ENCODE measurements at regions not wholly inside any gene's neighbourhood (a gene's known extent, or its start where the extent isn't known, plus 50 kb on each side); places are given as distances from the start of the nearest gene placed in this dataset.

DNA sequence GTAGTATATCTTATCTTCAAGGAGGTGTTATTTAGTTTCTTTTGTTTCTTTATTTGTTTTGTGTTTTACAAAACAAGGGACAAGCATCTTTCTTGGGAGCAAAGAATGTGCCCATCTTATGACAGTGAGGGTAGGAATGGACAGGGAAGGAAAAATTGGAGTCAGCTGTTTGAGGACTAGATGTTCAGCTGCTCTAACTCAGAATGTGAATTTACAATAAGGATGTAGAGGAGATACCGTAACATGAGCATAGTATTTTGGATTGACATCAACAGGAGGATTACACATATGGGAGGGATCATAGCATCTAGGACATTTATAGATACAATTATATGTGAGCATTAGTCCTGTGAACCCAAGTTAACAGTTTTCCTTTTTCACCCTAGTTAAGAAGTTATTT lies 89.0 kb upstream of the GK2 start:
- TF ChIP-seq, protein P1, sequence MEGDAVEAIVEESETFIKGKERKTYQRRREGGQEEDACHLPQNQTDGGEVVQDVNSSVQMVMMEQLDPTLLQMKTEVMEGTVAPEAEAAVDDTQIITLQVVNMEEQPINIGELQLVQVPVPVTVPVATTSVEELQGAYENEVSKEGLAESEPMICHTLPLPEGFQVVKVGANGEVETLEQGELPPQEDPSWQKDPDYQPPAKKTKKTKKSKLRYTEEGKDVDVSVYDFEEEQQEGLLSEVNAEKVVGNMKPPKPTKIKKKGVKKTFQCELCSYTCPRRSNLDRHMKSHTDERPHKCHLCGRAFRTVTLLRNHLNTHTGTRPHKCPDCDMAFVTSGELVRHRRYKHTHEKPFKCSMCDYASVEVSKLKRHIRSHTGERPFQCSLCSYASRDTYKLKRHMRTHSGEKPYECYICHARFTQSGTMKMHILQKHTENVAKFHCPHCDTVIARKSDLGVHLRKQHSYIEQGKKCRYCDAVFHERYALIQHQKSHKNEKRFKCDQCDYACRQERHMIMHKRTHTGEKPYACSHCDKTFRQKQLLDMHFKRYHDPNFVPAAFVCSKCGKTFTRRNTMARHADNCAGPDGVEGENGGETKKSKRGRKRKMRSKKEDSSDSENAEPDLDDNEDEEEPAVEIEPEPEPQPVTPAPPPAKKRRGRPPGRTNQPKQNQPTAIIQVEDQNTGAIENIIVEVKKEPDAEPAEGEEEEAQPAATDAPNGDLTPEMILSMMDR (IDR thresholded peaks at IDR 0.05; ENCODE audit: borderline replicate concordance, control extremely low read depth, extremely low read depth, insufficient read depth, missing control alignments): no peak
- DNase-seq (ENCODE audit: low spot score): no peak
- in situ Hi-C loops (cut with MboI; ENCODE audit: low sequenced_read_pairs, unreplicated experiment): no loop called here

DNA sequence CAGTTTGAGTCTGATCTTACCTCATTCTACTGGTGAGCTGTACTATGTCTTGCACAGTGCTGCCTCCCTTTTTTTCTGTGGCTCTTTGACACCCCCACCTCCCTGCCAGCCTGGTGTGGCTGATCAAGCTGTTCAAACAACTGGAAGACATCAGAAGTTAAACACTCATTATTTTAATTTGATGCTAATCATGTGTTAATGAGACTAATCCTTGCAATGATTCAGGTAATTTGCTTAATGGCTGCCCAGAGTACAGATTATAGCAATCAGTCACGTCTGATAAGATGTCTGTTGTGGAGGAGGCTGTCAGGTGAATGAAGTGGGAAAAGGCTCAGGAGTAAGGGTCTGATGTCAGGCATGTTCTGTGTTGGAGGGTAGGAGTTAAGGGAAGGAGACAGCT lies 87.4 kb upstream of the GK2 start:
- in situ Hi-C loops (cut with MboI; ENCODE audit: low sequenced_read_pairs, unreplicated experiment): no loop called here
- DNase-seq (ENCODE audit: low spot score): no peak
- TF ChIP-seq, protein P1 (IDR thresholded peaks at IDR 0.05; ENCODE audit: borderline replicate concordance, control extremely low read depth, extremely low read depth, insufficient read depth, missing control alignments): no peak

DNA sequence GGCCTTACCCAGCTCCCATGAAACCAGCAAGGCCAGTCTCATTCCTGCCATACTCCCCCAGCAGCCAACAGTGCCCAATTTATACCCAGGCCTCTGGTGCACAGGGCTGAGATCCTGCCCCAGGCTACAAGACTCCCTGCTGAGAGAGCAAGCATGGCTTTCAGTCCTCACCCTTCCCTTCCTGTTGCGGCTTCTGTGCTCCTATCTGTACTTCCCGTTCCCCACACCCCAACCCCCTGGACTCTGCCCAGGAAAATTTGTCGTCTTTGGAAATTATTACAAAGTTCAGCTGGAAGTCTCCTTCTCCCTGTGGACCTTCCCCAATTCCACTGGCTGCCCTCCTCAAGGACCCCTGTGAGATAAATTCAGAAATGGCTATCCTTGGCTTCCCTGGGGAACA lies 84.1 kb upstream of the GK2 start:
- DNase-seq (ENCODE audit: low spot score): no peak
- TF ChIP-seq, protein P1 (IDR thresholded peaks at IDR 0.05; ENCODE audit: borderline replicate concordance, control extremely low read depth, extremely low read depth, insufficient read depth, missing control alignments): no peak
- in situ Hi-C loops (cut with MboI; ENCODE audit: low sequenced_read_pairs, unreplicated experiment): no loop called here

DNA sequence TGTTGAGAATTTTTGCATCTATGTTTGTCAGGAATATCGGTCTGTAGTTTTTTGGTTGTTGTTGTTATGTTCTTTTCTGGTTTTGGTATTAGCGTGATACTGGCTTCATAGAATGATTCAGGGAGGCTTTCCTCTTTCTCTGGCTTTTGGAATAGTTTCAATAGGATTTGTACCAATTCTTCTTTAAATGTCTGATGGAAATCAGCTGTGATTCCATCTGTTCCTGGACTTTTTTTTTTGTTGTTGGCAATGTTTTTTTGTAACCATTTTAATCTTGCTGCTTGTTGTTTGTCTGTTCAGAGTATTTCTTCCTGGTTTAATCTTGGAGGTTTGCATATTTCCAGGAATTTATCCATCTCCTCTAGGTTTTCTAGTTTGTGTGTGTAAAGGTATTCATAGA lies 81.5 kb upstream of the GK2 start:
- TF ChIP-seq, protein P1 (IDR thresholded peaks at IDR 0.05; ENCODE audit: borderline replicate concordance, control extremely low read depth, extremely low read depth, insufficient read depth, missing control alignments): no peak
- in situ Hi-C loops (cut with MboI; ENCODE audit: low sequenced_read_pairs, unreplicated experiment): no loop called here
- no peak for DNase-seq (ENCODE audit: low spot score)

DNA sequence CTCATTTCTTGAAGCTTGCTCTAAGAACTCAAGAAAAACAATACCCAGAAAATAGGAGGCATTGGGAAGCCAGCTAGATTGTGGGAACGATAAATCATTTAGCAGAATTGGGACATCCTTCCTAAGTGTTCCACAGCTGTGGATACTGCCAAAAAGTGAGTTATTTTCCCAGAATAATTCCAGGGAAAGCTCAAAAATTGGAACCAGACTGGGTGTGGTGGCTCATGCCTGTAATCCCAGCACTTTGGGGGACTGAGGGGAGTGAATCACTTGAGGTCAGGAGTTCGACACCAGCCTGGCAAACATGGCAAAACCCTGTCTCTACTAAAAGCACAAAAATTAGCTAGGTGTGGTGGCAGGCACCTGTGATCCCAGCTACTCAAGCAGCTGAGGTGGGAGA lies 68.2 kb upstream of the GK2 start:
- DNase-seq (ENCODE audit: low spot score): no peak
- in situ Hi-C loops (cut with MboI; ENCODE audit: low sequenced_read_pairs, unreplicated experiment): no loop called here
- TF ChIP-seq, protein P1 (IDR thresholded peaks at IDR 0.05; ENCODE audit: borderline replicate concordance, control extremely low read depth, extremely low read depth, insufficient read depth, missing control alignments): no peak

DNA sequence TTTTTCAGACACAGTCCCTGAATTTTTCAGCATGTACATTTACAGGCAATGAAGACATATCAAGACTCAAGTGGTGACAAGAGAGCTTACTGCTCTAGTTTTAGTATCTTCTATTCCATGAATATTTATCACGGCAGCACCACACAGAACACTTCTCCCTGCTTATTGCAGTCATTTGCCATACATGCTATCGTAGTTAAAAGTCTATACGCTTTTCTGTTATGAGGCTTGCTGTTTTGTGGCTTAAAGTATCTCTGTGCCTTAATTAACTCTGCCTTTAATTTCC lies 65.4 kb upstream of the GK2 start:
- DNase-seq (ENCODE audit: low spot score): no peak
- TF ChIP-seq, protein P1 (IDR thresholded peaks at IDR 0.05; ENCODE audit: borderline replicate concordance, control extremely low read depth, extremely low read depth, insufficient read depth, missing control alignments): no peak
- in situ Hi-C loops (cut with MboI; ENCODE audit: low sequenced_read_pairs, unreplicated experiment): no loop called here
